ENCODE measurements at regions not wholly inside any gene's neighbourhood (a gene's known extent, or its start where the extent isn't known, plus 50 kb on each side); places are given as distances from the start of the nearest gene placed in this dataset.
A peak's percentile ranks its signal among the peaks of the same experiment; 100 is the strongest.
"Not testable (repeated sequence)": the region's sequence is repeated elsewhere in the genome, so short reads cannot be mapped to it uniquely, and the experiment has no call there.

DNA sequence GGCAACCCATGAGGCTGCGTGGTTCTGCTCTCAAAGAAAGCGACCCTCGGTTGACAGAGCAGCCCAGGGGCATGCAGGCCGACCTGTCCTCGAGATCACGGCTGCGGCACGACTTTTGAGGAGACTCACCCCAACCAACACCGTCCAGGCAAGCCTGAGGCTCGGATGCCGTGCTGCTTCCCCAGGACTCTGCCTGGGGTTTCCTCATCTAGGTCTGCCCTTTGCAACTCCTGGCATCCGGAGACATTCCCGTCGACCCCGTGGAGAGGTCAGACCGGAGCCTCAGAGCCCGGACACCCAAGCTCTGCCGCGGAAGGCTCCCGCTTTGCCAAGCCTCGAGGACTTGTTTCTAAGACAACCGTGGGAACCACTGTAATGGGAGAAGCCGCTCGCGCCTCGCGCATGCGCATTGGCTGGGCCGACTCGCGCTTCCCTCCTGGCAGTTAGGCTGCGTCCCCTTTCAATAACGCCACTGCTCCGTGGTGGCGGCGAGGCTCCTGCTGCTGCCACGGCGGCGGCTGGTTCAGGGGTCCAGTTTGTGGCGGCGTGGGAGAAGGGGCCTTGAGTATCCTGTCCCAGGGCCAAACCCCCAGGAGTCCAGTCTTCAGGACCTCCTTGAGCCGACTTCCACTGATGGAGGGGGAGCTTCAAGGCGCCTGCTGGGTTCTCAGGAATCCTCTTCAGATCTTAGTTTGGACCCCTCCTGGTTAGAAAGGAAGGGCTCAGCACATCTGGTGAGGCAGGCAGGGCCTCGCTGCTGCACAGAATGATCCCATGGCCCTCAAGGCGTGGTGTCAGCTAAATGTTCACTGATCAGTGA, 101.7 kb upstream of the ZNF337 start:
- DNase-seq (ENCODE audit: low spot score): not testable (repeated sequence)

DNA sequence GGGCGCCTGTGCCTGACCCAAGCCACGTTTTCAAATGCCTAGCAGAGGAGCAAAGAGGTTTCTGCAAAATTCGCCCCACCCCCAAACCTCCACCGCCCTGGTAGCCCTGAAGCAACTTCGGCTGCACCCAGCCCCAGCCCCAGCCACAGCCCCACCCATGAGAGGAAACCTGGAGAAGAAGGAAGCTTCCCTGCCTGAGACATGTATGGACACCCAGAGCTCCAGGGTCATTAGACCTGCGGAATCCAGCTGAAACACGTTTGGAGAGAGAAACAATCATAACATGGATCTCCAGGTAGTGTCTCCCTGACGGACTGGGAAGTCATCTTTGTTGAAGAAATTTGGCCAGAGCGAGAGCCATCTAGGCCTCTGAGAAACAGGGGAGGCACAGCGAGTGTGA, 100.4 kb upstream of the ZNF337 start:
- not testable (repeated sequence) for DNase-seq (ENCODE audit: low spot score)

DNA sequence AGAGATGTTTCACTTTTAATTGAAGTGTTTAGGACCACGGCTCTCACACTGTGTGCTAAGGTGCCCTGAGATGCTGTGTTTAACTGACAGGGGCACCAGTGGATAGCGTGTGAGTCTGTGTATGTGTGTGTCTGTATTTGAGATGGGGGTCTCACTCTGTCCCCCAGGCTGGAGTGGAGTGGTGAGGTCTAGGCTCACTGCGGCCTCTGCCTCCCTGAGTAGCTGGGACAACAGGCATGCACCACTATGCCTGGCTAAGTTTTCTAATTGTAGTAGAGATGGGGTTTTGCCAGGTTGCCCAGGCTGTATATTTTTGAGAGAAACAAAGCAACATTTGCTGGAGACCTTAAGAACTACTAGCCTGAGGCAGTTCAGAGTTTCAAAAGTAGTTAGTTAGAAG, 80.6 kb upstream of the ZNF337 start:
- DNase-seq (ENCODE audit: low spot score): not testable (repeated sequence)

DNA sequence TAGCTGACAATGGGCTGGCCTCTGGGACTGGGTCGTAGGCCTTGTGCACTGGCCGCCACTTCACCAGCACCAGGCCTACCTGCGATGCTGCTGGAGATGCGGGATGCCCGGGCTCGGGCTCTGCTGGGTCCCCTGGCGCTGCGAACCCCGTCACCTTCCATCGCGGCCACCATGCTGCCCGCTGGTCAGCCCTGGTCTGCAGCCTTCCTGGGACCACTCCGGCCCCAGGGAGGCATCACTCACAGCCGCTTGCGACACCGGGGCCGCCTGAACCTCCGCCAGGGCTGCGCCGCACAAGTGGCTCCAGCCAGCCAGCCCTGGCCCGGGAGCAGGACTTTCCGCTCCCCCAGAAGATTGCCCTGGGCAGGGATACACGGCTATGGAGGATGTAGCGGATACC, 78.1 kb upstream of the ZNF337 start:
- DNase-seq (ENCODE audit: low spot score): not testable (repeated sequence)

DNA sequence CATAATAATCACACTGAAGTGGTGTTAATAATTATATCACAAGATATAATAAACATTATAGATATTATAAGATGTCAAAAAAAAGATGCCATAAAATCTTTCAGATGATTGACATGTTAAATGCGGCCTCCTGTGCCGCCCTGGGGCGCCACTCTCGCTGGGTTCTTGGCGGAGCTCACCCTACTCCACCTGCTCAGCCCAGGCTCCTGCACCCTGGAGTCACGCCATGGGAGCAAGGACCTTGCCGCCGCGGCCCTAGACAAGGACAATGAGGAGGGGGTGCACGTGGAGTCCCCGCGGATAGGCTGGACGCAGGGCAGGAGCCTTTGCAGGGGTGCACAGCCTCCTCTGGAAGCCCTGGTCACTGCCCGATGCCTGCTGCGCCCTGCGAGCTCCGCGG, 77.5 kb upstream of the ZNF337 start:
- DNase-seq (ENCODE audit: low spot score): not testable (repeated sequence)

DNA sequence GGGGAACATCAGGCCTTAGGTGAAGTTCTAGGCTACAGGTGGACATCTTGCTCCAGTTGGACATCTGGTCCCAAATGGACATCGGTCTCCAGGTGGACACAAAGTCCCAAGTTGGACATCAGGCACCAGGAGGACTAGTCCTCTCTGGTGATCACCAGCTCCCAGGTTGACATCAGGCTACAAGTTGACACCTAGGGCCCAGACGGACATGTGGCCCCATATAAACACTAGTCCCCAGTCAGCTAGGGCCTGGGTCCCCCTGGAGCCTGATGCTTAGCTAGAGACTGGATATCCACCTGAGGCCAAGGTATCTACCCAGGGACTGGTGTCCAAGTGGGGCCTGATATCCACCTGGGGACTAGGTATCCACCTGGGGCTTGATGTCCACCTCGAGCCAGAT, 75.8 kb upstream of the ZNF337 start:
- not testable (repeated sequence) for DNase-seq (ENCODE audit: low spot score)

DNA sequence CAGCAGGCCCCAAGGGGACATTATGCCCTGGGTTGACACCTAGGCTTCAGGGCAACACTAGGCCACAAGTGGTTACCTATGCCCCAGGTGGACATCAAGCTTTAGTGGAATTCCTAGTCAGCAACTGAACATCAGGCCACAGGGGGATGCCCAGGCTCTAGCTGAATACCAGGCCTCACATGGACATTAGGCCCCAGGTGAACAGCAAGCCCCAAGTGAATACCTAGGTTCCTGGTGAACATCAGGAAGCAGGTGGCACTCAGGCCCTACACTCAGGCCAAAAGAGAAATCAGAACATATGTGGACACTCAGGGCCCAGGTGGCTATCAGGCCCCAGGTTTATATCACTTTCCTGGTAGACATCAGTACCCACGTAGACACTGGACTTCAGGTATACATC, 75.2 kb upstream of the ZNF337 start:
- DNase-seq (ENCODE audit: low spot score): not testable (repeated sequence)

DNA sequence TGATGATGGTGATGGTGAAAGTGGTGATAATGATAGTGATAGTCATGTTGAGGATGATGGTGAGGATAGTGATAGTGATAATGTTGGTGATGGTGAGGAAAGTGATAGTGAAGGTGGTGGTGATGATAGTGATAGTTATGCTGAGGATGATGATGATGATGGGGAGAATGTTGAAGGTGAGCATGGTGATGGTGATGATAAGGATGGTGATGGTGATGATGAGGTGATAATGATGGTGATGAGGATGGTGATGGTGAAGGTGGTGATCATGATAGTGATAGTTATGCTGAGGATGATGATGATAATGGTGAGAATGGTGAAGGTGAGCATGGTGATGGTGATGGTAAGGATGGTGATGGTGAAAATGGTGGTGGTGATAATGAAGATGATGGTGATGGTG, 64.9 kb upstream of the ZNF337 start:
- DNase-seq (ENCODE audit: low spot score): no peak

DNA sequence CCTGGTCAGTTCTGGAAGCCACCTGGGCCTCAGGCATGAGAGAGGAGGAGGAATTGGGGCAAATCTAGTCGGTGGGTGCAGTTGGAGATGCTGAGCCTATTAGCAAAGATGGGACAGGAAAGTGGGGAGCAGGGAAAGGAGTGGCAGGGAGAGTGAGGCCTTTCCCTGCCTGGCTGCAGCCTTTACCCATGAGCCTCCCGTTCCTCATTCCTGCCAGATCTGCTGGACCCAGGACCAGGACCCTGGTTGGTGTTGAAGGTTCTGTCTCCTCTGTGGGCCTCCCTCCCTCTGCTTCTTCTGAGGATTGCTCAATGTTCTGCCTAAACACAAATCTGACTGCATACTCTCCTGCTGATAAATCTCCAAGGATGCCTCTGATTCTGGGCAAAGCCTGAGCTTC, 64.4 kb upstream of the ZNF337 start:
- not testable (repeated sequence) for DNase-seq (ENCODE audit: low spot score)

DNA sequence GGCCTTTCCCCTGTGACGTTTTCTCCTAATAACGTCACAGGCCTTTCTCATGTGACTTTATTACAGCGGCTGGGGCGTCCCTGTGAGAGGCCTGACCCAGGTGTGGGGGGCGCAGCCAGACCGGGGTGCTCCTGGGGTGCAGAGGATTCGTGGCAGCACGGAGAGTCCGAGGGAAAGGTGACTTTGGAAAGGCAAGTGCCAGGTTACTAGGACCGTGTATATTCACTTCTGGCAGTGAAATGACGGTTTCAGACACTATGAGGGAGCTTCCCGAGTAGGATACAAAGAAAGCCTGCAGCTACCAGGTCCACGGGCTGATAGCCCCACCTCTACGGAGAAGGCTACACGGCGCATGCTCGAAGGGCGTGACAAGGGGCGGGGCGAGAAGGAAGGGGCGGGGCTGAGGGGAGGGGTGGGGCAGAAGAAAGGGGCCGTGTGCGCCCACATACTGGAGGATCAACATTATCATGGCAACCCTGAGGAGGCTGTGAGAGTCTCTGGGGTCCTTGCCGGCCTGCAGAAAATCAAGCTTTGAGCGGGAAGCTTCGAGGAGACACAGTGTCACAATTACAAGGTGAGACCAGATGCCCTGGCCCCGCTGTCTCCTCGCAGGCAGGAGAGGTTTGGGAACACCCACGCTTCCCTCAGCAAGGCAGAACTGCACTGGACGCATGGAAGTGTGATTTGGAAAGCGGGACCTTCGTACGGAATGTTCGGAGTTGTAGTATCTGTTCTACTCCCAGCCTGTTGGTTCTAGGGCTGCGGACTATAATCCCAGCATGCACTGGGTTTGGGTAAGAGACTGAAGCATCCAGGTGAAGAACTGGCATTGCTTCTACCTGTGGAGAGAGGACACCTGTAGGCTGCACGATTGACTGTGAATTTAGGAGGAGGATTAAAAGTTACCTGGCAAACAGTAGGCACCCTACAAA, 54.4 kb upstream of the ZNF337 start:
- peak; percentile 47 for DNase-seq (ENCODE audit: low spot score)

DNA sequence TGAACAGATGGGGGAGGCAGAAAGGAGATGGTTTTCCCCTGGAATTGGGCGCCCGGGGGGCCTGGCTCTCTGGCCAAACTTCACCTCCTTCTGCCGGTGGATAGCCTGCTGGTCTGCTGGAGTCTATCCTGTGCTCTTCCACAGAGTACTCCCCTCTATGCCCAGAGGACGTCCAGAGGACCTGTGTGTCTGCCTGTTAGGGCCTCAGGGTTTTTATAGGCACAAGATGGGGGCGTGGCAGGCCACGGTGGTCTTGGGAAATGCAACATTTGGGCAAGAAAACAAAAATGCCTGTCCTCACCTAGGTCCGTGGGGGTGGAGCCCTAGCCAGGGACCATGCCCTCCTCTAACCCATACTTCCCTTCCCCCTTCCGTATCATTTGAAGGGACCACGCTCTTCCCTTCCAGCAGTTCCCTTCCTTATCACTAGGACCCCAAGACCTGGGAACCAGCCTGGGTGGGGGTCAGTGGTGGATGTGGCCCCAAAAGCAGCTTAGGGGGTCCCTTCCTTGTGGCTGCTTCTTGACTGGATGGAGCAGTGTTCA, 53.6 kb upstream of the ZNF337 start:
- no peak for DNase-seq (ENCODE audit: low spot score)

DNA sequence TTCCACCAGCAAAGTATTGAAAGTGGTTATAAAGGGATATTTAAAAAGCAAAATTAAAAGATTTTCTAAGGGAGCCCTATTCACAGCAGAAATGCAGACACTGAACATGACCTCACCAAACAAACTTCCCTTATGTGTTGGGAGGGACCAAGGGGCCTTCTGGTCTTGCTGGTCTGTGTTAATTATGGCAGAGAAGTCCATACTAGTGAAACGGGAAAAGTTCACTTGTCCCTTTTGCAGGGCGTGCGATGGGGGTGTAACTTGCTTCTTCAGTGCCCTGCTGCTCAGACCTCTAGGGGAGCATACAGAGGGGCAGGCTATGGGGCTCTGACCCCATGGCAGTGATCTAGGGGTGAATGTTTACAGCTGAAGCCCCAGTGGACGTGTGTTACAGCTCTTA, 53.0 kb upstream of the ZNF337 start:
- DNase-seq (ENCODE audit: low spot score): no peak
